Right renal pelvis (tissue), 4 donors: ENCODE measurements at regions not wholly inside any gene's neighbourhood (a gene's known extent, or its start where the extent isn't known, plus 50 kb on each side); places are given as distances from the start of the nearest gene placed in this dataset.

Experiments used
- DNase-seq, 4 donors: peaks; one replicate each; pipeline ENCODE4 v3.0.0-alpha.2; 2013; ENCODE audit warnings: low read depth in 4 of 4, low spot score in 3 of 4, missing footprints in 1 of 4

GRCh38 chr11:114758627-114759026, 80.3 kb downstream of the NXPE2 start:
- DNase-seq = no peak

- peak in 2 of 4 donors; percentile 46 to 49 for DNase-seq
These were observed 84.1 kb downstream of the NXPE2 start for GRCh38 chr11:114762408-114762807.

- DNase-seq = no peak
These were observed 86.2 kb downstream of the NXPE2 start for GRCh38 chr11:114764563-114764962.

- no peak for DNase-seq
These were observed 92.8 kb downstream of the NXPE2 start for GRCh38 chr11:114771172-114771571.

GRCh38 chr11:114773541-114774338, 95.4 kb downstream of the NXPE2 start:
- DNase-seq = no peak

- peak; percentile 68 to 78 (median 74) for DNase-seq
These were observed 96.5 kb downstream of the NXPE2 start for GRCh38 chr11:114774599-114775361.

GRCh38 chr11:114775875-114776621, 97.7 kb downstream of the NXPE2 start:
- DNase-seq = no peak

- no peak for DNase-seq
These were observed 98.6 kb downstream of the NXPE2 start for GRCh38 chr11:114776956-114777355.

- DNase-seq = no peak
These were observed 100.9 kb downstream of the NXPE2 start for GRCh38 chr11:114779189-114779588.

GRCh38 chr11:114782650-114783310, 104.5 kb downstream of the NXPE2 start:
- no peak for DNase-seq

- DNase-seq = no peak
These were observed 105.5 kb downstream of the NXPE2 start for GRCh38 chr11:114783805-114784204.

GRCh38 chr11:114784216-114784615, 105.9 kb downstream of the NXPE2 start:
- DNase-seq = no peak

- no peak for DNase-seq
These were observed 106.6 kb downstream of the NXPE2 start for GRCh38 chr11:114784891-114785290.

- DNase-seq = no peak
These were observed 107.5 kb downstream of the NXPE2 start for GRCh38 chr11:114785820-114786219.

- DNase-seq = no peak
These were observed 108.8 kb downstream of the NXPE2 start for GRCh38 chr11:114787126-114787525.

- DNase-seq = no peak
These were observed 112.6 kb downstream of the NXPE2 start for GRCh38 chr11:114790910-114791309.

- DNase-seq = no peak
These were observed 115.8 kb downstream of the NXPE2 start for GRCh38 chr11:114794048-114794684.

- DNase-seq = no peak
These were observed 118.8 kb downstream of the NXPE2 start for GRCh38 chr11:114796954-114797721.

- no peak for DNase-seq
These were observed 121.1 kb downstream of the NXPE2 start for GRCh38 chr11:114799476-114799875.
